GM19238 (cell line): ENCODE measurements at regions not wholly inside any gene's neighbourhood (a gene's known extent, or its start where the extent isn't known, plus 50 kb on each side); places are given as distances from the start of the nearest gene placed in this dataset.
A peak's percentile ranks its signal among the peaks of the same experiment; 100 is the strongest.
"Not testable (repeated sequence)": the region's sequence is repeated elsewhere in the genome, so short reads cannot be mapped to it uniquely, and the experiment has no call there.

Source experiments
- DNase-seq: peaks from one replicate; pipeline ENCODE4 v3.0.0; 2011; ENCODE audit warnings: low spot score; ENCODE audit not compliant: insufficient read length

DNA sequence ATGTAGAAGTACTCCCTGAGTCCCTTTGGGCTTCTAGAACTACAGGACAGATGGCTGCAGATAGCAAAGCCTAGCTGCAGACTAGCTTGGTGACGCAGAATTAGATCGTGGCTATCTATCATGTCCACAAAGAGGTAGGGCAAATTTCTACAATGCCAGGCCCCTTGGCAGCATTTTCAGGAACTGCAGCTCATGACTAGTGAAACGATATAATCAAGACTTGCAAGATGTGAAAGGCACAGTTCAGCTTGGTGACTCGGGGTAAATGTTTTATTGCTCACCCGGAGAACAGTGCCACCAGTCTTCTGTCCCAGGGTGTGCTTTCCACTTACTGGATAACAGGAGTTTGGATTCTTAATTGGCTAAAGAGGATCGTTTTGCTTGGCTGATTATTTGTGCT, 108.7 kb upstream of the LY86 start:
- no peak for DNase-seq

DNA sequence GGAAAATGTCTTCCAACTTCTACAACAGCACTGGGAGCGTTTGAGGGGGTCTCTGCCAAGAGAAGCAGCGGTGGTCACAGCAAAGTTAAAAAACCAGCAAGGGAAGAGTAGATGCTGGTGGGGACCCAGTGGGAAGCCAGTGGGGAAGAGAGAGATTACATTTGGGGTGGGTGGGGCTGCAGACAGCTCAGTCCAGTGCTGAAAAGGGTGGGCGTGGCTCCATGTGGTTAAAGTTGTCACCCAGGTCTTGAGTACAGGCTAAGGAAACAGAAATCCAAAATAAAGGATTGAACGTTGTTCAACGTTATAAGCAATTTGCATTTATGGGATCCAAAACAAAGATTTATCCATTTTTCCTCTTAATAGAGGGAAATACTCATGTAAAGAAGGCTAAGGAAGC, 106.3 kb upstream of the LY86 start:
- no peak for DNase-seq

DNA sequence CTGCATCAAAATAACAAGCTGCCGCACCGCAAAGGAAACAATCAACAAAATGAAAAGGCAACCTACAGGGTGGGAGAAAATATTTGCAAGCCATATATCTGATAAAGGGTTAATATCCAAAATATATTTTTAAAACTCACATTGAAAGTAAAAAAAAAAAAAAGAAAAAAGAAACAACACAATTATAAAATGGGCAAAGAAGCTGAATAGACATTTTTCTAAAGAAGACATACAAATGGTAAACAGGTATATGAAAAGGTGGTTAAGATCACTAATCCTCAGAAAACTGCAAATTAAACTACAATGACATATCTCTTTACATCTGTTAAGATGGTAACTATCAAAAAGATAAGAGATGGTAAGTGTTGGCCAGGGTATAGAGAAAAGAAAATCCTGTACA, 105.4 kb upstream of the LY86 start:
- DNase-seq = no peak

- DNase-seq = no peak
Measured at GRCh38 chr6:6483733-6484132, 104.8 kb upstream of the LY86 start.

DNA sequence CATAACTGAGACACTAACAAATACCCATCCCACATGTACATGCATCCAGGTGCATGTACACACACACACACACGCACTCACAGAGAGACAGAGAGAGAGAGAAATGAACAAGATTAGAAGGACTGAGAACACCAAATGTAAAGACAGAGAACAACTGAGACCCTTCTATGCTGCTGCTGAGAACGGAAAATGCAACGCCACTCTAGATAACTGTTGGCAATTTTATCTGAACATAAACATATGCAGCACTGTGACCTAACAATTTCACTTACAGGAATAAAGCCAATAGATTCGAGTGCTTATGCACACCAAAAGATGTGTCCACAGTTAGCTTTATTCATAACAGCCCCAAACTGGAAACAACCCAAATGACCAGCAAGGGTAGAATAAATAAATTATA, 103.8 kb upstream of the LY86 start:
- no peak for DNase-seq

- DNase-seq = no peak
Measured at GRCh38 chr6:6486595-6486994, 101.9 kb upstream of the LY86 start.

DNA sequence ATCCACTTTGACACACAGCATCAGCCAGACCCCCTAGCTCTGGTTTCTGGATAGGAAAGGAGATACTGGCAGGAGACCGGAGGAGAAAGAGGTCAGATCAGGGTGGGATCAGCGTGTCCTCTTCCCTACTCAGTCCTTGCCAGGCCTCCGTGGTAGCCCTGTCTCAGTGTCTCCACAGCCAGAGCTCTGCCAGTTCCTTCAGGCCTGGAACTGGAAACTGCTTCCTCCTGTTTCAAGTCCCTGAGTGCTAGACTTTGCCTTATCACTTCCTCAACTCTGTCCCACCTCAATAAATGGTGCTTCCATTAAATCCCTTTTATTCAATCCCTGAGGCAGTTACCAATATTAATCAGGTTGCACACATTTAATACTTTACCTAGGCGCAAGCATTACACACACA, 96.8 kb upstream of the LY86 start:
- DNase-seq = no peak

GRCh38 chr6:6492675-6493074, 95.8 kb upstream of the LY86 start:
- DNase-seq = no peak

DNA sequence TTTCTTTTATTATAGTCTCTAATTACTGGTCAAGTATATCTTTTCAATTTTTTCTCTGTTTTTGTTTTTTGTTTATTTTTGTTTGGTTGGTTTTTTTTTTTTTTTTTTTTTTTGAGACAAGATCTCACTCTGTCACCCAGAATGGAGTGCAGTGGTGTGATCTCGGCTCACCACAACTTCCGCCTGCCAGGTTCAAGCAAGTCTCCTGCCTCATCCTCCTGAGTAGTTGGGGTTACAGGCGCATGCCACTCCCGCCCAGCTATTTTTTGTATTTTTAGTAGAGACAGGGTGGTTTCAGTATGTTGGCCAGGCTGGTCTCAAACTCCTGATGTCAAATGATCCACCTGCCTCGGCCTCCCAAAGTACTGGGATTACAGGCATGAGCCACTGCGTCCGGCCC, 94.4 kb upstream of the LY86 start:
- DNase-seq = not testable (repeated sequence)

- peak; percentile 39 for DNase-seq
Measured at GRCh38 chr6:6494677-6495076, 93.8 kb upstream of the LY86 start.

DNA sequence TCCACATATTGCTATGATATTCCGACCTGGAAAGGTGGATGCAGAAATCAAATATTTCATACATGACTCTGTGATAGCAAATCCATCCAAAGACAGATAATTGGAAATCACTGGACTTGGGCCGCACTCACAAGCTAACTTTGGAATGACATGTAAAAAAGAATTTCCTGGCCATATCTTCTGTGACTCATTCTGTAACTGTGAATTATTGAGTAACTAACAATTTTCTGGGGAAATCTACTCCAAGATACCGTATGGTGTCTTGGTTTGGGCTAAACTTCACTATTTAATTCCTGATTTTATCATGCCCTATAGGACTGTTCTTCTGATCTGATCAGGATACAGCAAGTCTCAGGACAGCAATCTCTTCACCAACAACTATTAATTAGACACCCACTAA, 92.7 kb upstream of the LY86 start:
- no peak for DNase-seq

- no peak for DNase-seq
Measured at GRCh38 chr6:6497541-6497940, 91.0 kb upstream of the LY86 start.

DNA sequence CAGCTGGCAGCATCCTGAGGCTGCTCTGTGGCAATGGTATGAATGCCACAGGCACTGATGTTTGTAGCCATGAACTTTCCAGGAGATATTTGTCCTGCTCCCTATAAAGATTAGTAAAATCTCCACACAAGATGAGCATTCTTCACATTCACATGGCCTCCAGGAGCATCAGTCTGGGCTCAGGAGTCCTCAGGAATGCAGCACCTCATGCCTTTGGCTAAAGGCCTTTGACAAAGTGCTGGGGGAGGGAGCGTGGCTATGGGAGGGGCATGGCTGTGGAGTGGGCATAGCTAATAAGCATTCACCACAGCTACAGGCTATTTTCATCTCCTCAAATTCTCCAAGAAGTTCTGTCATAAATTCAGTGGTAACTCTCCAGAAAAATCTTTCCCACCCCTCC, 90.5 kb upstream of the LY86 start:
- no peak for DNase-seq

- no peak for DNase-seq
Measured at GRCh38 chr6:6503191-6503590, 85.3 kb upstream of the LY86 start.

DNA sequence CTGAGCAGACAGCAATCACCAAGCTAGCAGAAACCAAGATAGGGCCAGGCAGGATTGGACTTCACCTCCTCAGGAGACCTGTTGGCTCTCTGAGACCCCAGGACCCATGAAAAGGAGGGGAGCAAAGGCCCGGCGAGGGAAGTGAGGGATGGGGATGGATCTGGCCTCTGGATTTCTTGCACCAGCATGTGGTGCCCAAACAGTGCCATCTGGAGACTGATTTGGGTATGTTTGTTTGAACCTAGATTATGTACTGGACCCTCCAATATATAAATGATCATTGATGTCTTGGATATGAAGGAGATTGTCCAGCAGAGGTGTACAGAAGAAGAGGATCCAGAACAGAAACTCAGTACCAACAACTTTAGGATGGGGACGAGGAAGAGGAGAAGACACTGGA, 83.4 kb upstream of the LY86 start:
- DNase-seq = no peak

DNA sequence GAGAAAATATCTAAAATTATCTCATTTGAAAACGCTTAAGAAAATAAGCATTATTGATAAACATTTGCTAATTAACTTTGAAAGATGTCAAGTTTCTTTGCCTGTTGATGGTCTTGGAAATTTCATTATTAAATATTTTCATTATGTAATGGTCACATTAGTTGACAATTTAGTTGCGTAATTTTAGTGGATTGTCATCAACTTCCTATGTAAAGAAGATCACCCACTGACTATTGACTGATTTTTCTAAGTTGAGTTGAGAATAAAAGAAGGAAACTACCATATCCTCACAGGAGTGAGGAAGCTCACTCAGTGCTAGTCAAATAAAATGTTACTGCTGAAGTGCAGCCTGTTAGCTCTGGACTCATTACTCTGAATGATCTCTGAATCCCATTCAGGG, 79.9 kb upstream of the LY86 start:
- DNase-seq = no peak

DNA sequence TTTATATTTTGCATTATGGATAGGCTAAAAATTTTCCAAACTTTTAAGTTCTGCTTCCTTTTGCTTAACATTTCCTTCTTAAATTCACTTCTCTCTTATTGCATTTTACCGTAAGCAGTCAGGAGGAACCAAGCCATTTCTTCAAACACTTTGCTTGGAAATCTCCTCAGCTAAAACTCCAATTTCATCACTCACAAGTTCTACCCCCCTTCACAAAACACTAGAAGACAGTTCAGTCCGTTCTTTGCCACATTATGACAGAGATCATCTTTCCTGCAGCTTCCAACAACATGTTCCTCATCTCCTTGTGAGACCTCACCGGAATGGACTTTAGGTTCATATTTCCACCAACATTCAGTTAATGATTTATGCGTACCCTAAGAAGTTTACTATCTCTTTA, 79.2 kb upstream of the LY86 start:
- no peak for DNase-seq

DNA sequence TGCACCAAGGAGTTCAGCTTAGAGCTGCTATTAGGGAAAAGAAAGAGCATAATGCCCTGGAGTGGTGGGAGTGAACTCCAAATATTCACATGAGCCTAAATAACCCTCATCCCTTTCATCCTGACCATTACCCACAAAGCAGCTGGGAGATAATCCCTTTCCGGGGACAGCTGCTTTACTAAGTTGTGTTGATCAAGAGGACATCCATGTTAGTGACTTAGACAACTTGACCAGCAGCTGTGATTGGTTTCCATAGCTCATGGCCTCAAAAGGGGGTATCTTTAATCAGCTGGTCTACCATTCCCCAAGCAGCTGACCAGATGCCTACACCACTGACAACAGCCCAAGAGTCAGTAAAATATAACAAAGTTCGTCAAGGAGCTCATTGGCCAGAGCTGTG, 75.8 kb upstream of the LY86 start:
- no peak for DNase-seq

DNA sequence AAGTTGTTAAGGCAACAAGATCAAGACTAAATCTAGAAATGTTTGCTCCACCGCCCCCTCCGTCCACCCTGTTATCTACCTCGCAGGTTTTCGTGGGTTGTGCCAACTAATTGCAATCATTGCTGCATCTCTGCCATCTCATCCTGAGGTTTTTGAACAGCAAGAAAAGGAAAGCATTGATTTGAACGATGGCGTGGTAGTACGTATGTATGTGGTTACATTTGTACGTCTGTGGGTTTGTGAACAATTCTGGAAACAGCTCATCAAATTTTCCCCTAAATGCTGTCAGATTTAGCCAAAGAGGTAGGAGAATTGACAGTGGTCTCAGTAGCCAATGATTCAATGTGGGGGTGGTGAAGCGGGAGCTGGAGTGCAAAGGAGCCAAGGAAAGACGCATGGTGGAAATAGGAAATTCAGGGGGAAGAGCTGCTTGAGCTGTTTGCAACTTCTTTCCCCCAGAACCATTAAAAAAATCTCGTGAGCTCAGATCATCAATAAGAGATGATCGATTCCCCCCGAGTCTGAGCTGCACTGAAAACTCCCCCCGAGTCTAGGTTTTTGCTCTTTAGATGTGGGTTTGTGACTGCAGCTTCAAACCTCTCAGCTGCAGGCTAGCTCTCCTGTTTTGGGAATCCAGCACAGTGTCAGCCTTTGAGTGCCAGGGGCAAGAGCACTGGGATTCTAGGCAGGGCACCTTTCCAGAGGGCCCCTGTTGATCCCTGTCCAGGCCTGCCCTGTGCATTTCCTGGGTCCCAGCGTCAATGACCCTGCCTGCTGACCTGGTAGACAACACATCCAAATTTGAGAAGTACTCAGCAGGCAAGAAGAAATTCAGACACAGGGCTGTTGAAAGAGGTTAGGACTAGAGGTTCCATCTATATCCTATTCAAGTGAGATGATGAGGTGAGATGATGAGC, 72.6 kb upstream of the LY86 start:
- no peak for DNase-seq

GRCh38 chr6:6516666-6517458, 71.7 kb upstream of the LY86 start:
- DNase-seq = no peak

DNA sequence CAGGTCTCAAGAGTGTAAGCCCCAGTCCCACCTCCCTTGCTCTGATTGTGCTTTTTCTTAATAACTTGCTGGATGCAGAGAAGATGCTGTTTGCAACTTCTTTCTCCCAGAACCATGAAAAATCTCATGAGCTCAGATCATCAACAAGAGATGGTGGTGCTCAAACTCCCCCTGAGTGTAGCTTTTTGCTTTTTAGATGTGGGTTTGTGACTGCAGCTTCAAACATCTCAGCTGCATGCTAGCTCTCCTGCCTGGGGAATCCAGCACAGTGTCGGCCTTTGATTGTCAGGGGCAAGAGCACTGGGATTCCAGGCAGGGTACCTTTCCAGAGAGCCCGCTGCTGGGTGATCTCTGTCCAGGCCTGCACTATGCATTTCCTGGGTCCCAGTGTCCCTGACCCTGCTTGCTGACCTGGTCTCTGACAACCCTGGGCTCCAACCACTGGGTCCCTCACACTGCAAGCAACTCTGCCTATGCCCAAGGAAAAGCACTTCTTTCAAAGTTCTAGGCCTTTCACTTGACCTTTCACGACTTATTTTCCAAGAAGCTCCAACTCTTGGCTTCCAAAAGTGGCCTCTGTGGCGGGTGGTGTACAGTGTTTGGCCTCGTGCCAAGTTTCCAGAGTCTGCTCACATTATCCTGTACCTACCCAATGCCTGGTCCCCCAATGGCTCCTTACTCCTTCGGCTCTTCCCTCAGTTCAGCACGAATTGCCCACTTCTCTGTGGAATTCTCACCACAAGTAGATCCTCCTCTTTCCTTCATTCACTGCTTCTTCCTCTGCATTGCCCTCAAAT, 69.7 kb upstream of the LY86 start:
- DNase-seq = no peak

- DNase-seq = no peak
Measured at GRCh38 chr6:6521961-6522482, 66.5 kb upstream of the LY86 start.
